GM23338 (cell line): ENCODE measurements at regions not wholly inside any gene's neighbourhood (a gene's known extent, or its start where the extent isn't known, plus 50 kb on each side); places are given as distances from the start of the nearest gene placed in this dataset.

ENCODE experiments used
- ATAC-seq: fragments of 200-7000 bp; cut with Tn5 transposase; 3 replicates; pipeline ENCODE4 v1.9.1; 2020
- DNase-seq: peaks from one replicate; pipeline ENCODE4 v3.0.0-alpha.2; 2015; ENCODE audit warnings: low spot score
- H2AFZ ChIP-seq: fragments of 200-600 bp; sonication (generic); 2 replicates; pipeline ENCODE4 v1.8.0; 2016; ENCODE audit warnings: antibody characterized with exemption, mild to moderate bottlenecking, moderate library complexity
- H3F3A ChIP-seq: fragments of 200-600 bp; sonication (generic); replicated peaks from 2 replicates; pipeline ENCODE4 v1.8.0; 2017; ENCODE audit warnings: antibody characterized with exemption, mixed run types, low read depth
- H3K27ac ChIP-seq: fragments of 200-600 bp; sonication (generic); 2 replicates; pipeline ENCODE4 v1.6.1; 2016; ENCODE audit warnings: low read depth
- H3K27me3 ChIP-seq: fragments of 200-600 bp; sonication (generic); 2 replicates; pipeline ENCODE4 v1.8.0; 2016; ENCODE audit warnings: mild to moderate bottlenecking, mixed run types, moderate library complexity; ENCODE audit not compliant: insufficient read depth
- H3K36me3 ChIP-seq: fragments of 200-600 bp; sonication (generic); 2 replicates; pipeline ENCODE4 v1.8.0; 2016; ENCODE audit warnings: mild to moderate bottlenecking; ENCODE audit not compliant: insufficient read depth
- H3K4me1 ChIP-seq: fragments of 200-600 bp; sonication (generic); 2 replicates; pipeline ENCODE4 v1.8.0; 2016; ENCODE audit warnings: mild to moderate bottlenecking, moderate library complexity; ENCODE audit not compliant: insufficient read depth
- H3K4me2 ChIP-seq: fragments of 200-600 bp; sonication (generic); 2 replicates; pipeline ENCODE4 v1.7.1; 2017; ENCODE audit warnings: mixed run types
- H3K4me3 ChIP-seq: fragments of 200-600 bp; sonication (generic); 2 replicates; pipeline ENCODE4 v1.6.1; 2016; ENCODE audit warnings: mixed run types
- H3K79me2 ChIP-seq: fragments of 200-600 bp; sonication (generic); replicated peaks from 2 replicates; pipeline ENCODE4 v1.8.0; 2017; ENCODE audit warnings: mild to moderate bottlenecking; ENCODE audit not compliant: insufficient read depth
- H3K9me2 ChIP-seq: fragments of 200-600 bp; sonication (generic); 2 replicates; pipeline ENCODE4 v1.8.0; 2017; ENCODE audit not compliant: insufficient read depth
- H4K20me1 ChIP-seq: fragments of 200-600 bp; sonication (generic); replicated peaks from 2 replicates; pipeline ENCODE4 v1.8.0; 2017; ENCODE audit warnings: mild to moderate bottlenecking; ENCODE audit not compliant: insufficient read depth
- H3K27ac Mint-ChIP-seq: 2 replicates; pipeline ENCODE4 v1.8.0; 2020; ENCODE audit warnings: inconsistent platforms, mild to moderate bottlenecking, moderate library complexity, mixed read lengths
- H3K27me3 Mint-ChIP-seq: 3 replicates; pipeline ENCODE4 v1.8.0; 2022; ENCODE audit warnings: low read depth, mild to moderate bottlenecking, moderate library complexity, mixed read lengths, inconsistent platforms; ENCODE audit not compliant: insufficient read depth, poor library complexity
- H3K36me3 Mint-ChIP-seq: 3 replicates; pipeline ENCODE4 v1.8.0; 2021; ENCODE audit warnings: low read depth, mild to moderate bottlenecking, inconsistent platforms, moderate library complexity, mixed read lengths
- H3K4me1 Mint-ChIP-seq: 3 replicates; pipeline ENCODE4 v1.8.0; 2020; ENCODE audit warnings: mild to moderate bottlenecking, inconsistent platforms, mixed read lengths
- H3K4me3 Mint-ChIP-seq: 3 replicates; pipeline ENCODE4 v1.8.0; 2021; ENCODE audit warnings: moderate library complexity, mild to moderate bottlenecking, inconsistent platforms, mixed read lengths
- H3K9me3 Mint-ChIP-seq: 3 replicates; pipeline ENCODE4 v1.8.0; 2020; ENCODE audit warnings: moderate library complexity, mild to moderate bottlenecking, inconsistent platforms, mixed read lengths
- CREB1 ChIP-seq: fragments of 250-450 bp; sonication (Bioruptor Pico); IDR thresholded peaks from 2 replicates; pipeline ENCODE4 v1.5.0; 2020; ENCODE audit warnings: low read depth, mild to moderate bottlenecking, moderate library complexity
- EZH2 ChIP-seq: fragments of 200-600 bp; sonication (generic); IDR thresholded peaks from one replicate; pipeline ENCODE4 v1.8.0; 2017; ENCODE audit warnings: antibody characterized with exemption, mild to moderate bottlenecking, low read depth; ENCODE audit not compliant: unreplicated experiment
- EZH2phosphoT487 ChIP-seq: fragments of 200-600 bp; sonication (generic); IDR thresholded peaks from one replicate; pipeline ENCODE4 v1.8.1; 2018; ENCODE audit warnings: antibody characterized with exemption; ENCODE audit not compliant: unreplicated experiment
- JUNB ChIP-seq: IDR thresholded peaks from one replicate; pipeline ENCODE4 v1.6.1; 2016; ENCODE audit warnings: antibody characterized with exemption; ENCODE audit not compliant: unreplicated experiment
- STAT1 ChIP-seq: IDR thresholded peaks from one replicate; pipeline ENCODE4 v1.6.1; 2016; ENCODE audit warnings: antibody characterized with exemption; ENCODE audit not compliant: unreplicated experiment
- ZNF114 ChIP-seq: fragments of 250-450 bp; sonication (Bioruptor Pico); IDR thresholded peaks from 2 replicates; pipeline ENCODE4 v1.5.0; 2020; ENCODE audit warnings: mild to moderate bottlenecking, moderate library complexity
- TF ChIP-seq, protein P1 (sequence below): fragments of 250-450 bp; sonication (Bioruptor Pico); IDR thresholded peaks from 2 replicates; pipeline ENCODE4 v1.5.0; 2020; ENCODE audit warnings: mild to moderate bottlenecking, moderate library complexity

GRCh38 chr5:79871364-79872120 is 119.5 kb downstream of the MTX3 start:
- Histone ChIP-seq H4K20me1 (no peaks in the 10 kb centered on the region), H2AFZ (no peak overlapping the region), H3K4me3 (no peak overlapping the region), H3K9me2 (no peaks in the 10 kb centered on the region), H3K4me1 (no peaks in the 10 kb centered on the region), H3F3A (no peaks in the 10 kb centered on the region), H3K27ac (no peak overlapping the region), H3K79me2 (no peaks in the 10 kb centered on the region), H3K27me3 (no peaks in the 10 kb centered on the region), H3K4me2 (no peak overlapping the region), H3K36me3 (no peaks in the 10 kb centered on the region)
- no peaks in the 10 kb centered on the region for H3K36me3 Mint-ChIP-seq
- H3K4me1 Mint-ChIP-seq = no peaks in the 10 kb centered on the region
- DNase-seq (no peak), ATAC-seq (no peak)
- H3K27me3 Mint-ChIP-seq = no peaks in the 10 kb centered on the region
- no peaks in the 10 kb centered on the region for H3K9me3 Mint-ChIP-seq
- TF ChIP-seq EZH2 (no peak), CREB1 (no peak), ZNF114 (no peak), EZH2phosphoT487 (no peak), STAT1 (no peak), JUNB (no peak)
- TF ChIP-seq, protein P1, sequence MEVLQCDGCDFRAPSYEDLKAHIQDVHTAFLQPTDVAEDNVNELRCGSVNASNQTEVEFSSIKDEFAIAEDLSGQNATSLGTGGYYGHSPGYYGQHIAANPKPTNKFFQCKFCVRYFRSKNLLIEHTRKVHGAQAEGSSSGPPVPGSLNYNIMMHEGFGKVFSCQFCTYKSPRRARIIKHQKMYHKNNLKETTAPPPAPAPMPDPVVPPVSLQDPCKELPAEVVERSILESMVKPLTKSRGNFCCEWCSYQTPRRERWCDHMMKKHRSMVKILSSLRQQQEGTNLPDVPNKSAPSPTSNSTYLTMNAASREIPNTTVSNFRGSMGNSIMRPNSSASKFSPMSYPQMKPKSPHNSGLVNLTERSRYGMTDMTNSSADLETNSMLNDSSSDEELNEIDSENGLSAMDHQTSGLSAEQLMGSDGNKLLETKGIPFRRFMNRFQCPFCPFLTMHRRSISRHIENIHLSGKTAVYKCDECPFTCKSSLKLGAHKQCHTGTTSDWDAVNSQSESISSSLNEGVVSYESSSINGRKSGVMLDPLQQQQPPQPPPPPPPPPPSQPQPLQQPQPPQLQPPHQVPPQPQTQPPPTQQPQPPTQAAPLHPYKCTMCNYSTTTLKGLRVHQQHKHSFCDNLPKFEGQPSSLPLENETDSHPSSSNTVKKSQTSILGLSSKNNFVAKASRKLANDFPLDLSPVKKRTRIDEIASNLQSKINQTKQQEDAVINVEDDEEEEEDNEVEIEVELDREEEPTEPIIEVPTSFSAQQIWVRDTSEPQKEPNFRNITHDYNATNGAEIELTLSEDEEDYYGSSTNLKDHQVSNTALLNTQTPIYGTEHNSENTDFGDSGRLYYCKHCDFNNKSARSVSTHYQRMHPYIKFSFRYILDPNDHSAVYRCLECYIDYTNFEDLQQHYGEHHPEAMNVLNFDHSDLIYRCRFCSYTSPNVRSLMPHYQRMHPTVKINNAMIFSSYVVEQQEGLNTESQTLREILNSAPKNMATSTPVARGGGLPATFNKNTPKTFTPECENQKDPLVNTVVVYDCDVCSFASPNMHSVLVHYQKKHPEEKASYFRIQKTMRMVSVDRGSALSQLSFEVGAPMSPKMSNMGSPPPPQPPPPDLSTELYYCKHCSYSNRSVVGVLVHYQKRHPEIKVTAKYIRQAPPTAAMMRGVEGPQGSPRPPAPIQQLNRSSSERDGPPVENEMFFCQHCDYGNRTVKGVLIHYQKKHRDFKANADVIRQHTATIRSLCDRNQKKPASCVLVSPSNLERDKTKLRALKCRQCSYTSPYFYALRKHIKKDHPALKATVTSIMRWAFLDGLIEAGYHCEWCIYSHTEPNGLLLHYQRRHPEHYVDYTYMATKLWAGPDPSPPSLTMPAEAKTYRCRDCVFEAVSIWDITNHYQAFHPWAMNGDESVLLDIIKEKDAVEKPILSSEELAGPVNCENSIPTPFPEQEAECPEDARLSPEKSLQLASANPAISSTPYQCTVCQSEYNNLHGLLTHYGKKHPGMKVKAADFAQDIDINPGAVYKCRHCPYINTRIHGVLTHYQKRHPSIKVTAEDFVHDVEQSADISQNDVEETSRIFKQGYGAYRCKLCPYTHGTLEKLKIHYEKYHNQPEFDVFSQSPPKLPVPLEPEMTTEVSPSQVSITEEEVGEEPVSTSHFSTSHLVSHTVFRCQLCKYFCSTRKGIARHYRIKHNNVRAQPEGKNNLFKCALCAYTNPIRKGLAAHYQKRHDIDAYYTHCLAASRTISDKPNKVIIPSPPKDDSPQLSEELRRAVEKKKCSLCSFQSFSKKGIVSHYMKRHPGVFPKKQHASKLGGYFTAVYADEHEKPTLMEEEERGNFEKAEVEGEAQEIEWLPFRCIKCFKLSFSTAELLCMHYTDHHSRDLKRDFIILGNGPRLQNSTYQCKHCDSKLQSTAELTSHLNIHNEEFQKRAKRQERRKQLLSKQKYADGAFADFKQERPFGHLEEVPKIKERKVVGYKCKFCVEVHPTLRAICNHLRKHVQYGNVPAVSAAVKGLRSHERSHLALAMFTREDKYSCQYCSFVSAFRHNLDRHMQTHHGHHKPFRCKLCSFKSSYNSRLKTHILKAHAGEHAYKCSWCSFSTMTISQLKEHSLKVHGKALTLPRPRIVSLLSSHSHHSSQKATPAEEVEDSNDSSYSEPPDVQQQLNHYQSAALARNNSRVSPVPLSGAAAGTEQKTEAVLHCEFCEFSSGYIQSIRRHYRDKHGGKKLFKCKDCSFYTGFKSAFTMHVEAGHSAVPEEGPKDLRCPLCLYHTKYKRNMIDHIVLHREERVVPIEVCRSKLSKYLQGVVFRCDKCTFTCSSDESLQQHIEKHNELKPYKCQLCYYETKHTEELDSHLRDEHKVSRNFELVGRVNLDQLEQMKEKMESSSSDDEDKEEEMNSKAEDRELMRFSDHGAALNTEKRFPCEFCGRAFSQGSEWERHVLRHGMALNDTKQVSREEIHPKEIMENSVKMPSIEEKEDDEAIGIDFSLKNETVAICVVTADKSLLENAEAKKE = no peak
- H3K27ac Mint-ChIP-seq = no peak overlapping the region
- H3K4me3 Mint-ChIP-seq = no peak overlapping the region
